Mesothelial cell of epicardium (in vitro differentiated cells): ENCODE measurements at regions not wholly inside any gene's neighbourhood (a gene's known extent, or its start where the extent isn't known, plus 50 kb on each side); places are given as distances from the start of the nearest gene placed in this dataset.
"Not testable (repeated sequence)": the region's sequence is repeated elsewhere in the genome, so short reads cannot be mapped to it uniquely, and the experiment has no call there.

Source experiments
- DNase-seq, 2 experiments: peaks; one replicate each; pipeline ENCODE4 v3.0.0; 2021; ENCODE audit warnings: low spot score in 2 of 2; ENCODE audit not compliant: unreplicated experiment in 2 of 2
- H3K27ac Mint-ChIP-seq: 2 replicates; pipeline ENCODE4 v1.8.0; 2021; ENCODE audit warnings: mixed read lengths
- H3K27me3 Mint-ChIP-seq: 2 replicates; pipeline ENCODE4 v1.8.0; 2021; ENCODE audit warnings: low read depth, mixed read lengths
- H3K36me3 Mint-ChIP-seq: 2 replicates; pipeline ENCODE4 v1.8.0; 2021; ENCODE audit warnings: mixed read lengths
- H3K4me1 Mint-ChIP-seq: 2 replicates; pipeline ENCODE4 v1.8.0; 2021; ENCODE audit warnings: mixed read lengths
- H3K4me3 Mint-ChIP-seq: 2 replicates; pipeline ENCODE4 v1.8.0; 2021; ENCODE audit warnings: mild to moderate bottlenecking, moderate library complexity, mixed read lengths
- H3K9me3 Mint-ChIP-seq: 2 replicates; pipeline ENCODE4 v1.8.0; 2021; ENCODE audit warnings: mixed read lengths
- CTCF ChIP-seq: fragments of 200-600 bp; sonication (generic); IDR thresholded peaks from one replicate; pipeline ENCODE4 v1.5.0; 2021; ENCODE audit warnings: antibody characterized with exemption; ENCODE audit not compliant: unreplicated experiment

- DNase-seq: no peak
- no peaks in the 10 kb centered on the region for H3K36me3 Mint-ChIP-seq
- no peaks in the 10 kb centered on the region for H3K9me3 Mint-ChIP-seq
- TF ChIP-seq CTCF: no peak
- H3K27me3 Mint-ChIP-seq: no peaks in the 10 kb centered on the region
- H3K27ac Mint-ChIP-seq: no peak overlapping the region
- H3K4me3 Mint-ChIP-seq: no peak overlapping the region
- H3K4me1 Mint-ChIP-seq: no peaks in the 10 kb centered on the region
Observed at GRCh38 chr6:85240787-85241385, 209.0 kb upstream of the NT5E start.

DNA sequence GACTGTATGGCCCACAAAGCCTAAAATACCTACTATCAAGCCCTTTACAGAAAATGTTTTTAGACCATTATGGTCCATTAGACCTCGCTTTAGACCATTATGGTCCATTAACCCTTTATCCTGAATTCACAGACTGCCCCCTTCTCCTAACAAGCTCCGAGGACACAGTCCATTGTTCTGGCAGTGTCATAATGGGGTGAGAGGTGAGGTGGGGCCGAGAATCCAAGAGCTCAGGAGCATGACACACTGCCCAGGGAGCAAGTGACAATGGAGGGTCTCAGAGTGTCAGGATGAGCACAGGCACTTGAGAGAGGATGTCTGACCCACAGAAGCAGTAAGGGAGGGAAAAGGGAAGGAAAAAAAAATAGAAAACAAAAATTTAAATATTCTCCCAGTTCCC lies 212.4 kb upstream of the NT5E start:
- Mint-ChIP-seq H3K27ac (no peak overlapping the region), H3K9me3 (peaks cover 5% of the 10 kb centered on the region), H3K27me3 (no peaks in the 10 kb centered on the region), H3K4me1 (no peaks in the 10 kb centered on the region), H3K36me3 (no peaks in the 10 kb centered on the region), H3K4me3 (no peak overlapping the region)
- DNase-seq: no peak
- no peak for TF ChIP-seq CTCF

DNA sequence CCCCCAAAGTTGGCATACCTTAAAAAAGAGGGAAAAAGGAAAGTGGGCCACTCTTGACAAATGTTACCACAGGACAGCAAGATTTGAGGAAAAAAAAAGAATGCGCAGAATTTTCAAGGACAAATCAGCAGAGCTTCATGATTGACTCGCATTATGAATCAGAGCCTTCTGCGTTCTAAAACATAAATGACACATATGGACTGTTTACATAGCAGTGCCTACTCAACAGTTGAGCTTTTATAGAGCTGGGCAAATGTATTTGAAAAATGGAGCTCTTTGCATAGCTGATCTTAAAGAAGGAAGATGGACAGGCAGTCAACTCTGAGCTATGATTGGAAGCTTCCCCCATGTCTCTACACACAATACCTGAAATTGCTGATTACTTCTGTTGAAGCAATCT lies 213.2 kb upstream of the NT5E start:
- H3K9me3 Mint-ChIP-seq: peaks cover 8% of the 10 kb centered on the region
- H3K4me1 Mint-ChIP-seq: no peaks in the 10 kb centered on the region
- no peaks in the 10 kb centered on the region for H3K36me3 Mint-ChIP-seq
- H3K27me3 Mint-ChIP-seq: no peaks in the 10 kb centered on the region
- H3K4me3 Mint-ChIP-seq: no peak overlapping the region
- DNase-seq: no peak
- H3K27ac Mint-ChIP-seq: no peak overlapping the region
- TF ChIP-seq CTCF: no peak

GRCh38 chr6:85227345-85227744 lies 222.5 kb upstream of the NT5E start:
- not testable (repeated sequence) for H3K4me3 Mint-ChIP-seq, H3K36me3 Mint-ChIP-seq, H3K4me1 Mint-ChIP-seq, DNase-seq, H3K27ac Mint-ChIP-seq, H3K27me3 Mint-ChIP-seq
- peaks cover 61% of the 10 kb centered on the region for H3K9me3 Mint-ChIP-seq

DNA sequence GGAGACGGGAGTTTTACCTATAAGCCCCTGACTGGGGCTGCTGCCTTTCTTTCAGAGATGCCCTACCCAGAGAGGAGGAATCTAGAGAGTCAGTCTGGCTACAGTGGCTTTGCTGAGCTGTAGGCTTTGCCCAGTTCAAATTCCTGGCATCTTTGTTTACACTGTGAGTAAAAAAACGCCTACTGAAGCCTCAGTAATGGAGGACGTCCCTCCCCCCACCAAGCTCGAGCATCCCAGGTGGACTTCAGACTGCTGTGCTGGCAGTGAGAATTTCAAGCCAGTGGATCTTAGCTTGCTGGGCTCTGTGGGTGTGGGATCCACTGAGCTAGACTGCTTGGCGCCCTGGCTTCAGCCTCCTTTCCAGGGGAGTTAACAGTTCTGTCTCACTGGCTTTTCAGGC lies 237.1 kb upstream of the NT5E start:
- peaks cover 72% of the 10 kb centered on the region for H3K9me3 Mint-ChIP-seq
- H3K36me3 Mint-ChIP-seq, H3K27ac Mint-ChIP-seq, H3K27me3 Mint-ChIP-seq, H3K4me3 Mint-ChIP-seq, DNase-seq, H3K4me1 Mint-ChIP-seq: not testable (repeated sequence)

GRCh38 chr6:85195243-85195642 lies 254.6 kb upstream of the NT5E start:
- no peak overlapping the region for H3K27ac Mint-ChIP-seq
- no peak overlapping the region for H3K4me3 Mint-ChIP-seq
- no peaks in the 10 kb centered on the region for H3K36me3 Mint-ChIP-seq
- TF ChIP-seq CTCF: no peak
- no peak for DNase-seq
- no peaks in the 10 kb centered on the region for H3K4me1 Mint-ChIP-seq
- H3K27me3 Mint-ChIP-seq: no peaks in the 10 kb centered on the region
- H3K9me3 Mint-ChIP-seq: peaks cover 20% of the 10 kb centered on the region

DNA sequence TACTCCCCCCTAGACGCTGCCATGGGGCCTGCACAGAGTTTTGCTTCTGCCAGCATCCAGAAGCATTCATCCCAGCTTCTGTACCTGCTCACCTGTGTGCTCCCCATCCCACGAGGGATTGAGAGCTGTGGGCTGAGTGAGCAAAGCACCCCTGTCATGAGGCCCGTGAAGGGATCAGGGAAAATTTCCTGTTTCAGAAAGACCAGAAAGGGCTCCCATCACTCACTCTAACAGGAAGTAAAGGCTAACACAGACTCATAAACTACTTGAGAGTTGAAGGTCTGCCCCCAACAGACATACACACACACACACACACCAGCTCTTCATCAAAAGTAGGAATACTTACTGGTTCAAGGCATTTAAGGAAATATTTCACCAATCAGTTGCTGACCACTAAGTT lies 256.5 kb upstream of the NT5E start:
- DNase-seq: no peak
- no peak overlapping the region for H3K4me3 Mint-ChIP-seq
- H3K27ac Mint-ChIP-seq: no peak overlapping the region
- H3K36me3 Mint-ChIP-seq: no peaks in the 10 kb centered on the region
- peaks cover 24% of the 10 kb centered on the region for H3K9me3 Mint-ChIP-seq
- no peak for TF ChIP-seq CTCF
- no peaks in the 10 kb centered on the region for H3K4me1 Mint-ChIP-seq
- no peaks in the 10 kb centered on the region for H3K27me3 Mint-ChIP-seq
